ENCODE measurements at regions not wholly inside any gene's neighbourhood (a gene's known extent, or its start where the extent isn't known, plus 50 kb on each side); places are given as distances from the start of the nearest gene placed in this dataset.

DNA sequence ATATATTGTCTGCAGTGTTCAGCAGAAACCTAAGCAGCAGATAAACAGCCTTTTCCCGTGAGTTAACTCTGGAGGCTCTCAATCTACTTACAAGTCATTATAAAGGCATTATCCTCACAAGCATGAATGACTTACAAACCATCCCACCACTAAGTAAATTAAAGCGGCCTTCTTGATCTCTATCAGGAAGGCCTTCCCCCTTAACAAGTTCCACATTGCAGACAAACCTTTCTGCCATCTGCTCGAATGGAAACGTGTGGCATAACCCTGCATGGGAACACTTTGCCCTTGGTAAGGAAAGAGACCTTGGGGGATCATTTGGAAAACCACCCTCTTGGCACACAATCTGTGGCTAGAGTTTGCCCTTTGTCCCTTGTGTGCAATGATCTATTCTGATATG lies 199.5 kb downstream of the OSR1 start:
- ATAC-seq (ENCODE audit: poor library complexity) (no peak), DNase-seq (no peak)
- intact Hi-C loops (cut with DNase I) = no loop called here

DNA sequence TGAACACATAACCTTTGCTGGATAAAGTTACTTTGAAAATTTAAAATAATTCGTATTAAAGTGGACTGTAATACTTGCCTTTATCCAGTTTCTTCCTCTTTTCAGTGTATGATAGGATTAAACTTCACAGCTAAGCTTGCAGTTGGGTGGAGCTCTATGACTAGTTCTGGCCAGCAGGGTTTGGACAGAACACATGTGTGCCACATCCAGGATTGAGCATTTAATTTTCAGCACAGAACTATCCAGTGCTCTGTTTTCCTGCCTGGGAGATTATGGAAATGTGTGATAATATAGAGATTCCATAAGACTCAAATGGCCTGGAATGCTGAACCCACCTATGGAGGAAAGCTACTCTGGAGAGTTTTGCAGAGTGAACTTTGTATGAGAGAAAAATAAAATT lies 200.2 kb downstream of the OSR1 start:
- DNase-seq (no peak), ATAC-seq (ENCODE audit: poor library complexity) (no peak)
- intact Hi-C loops (cut with DNase I) = no loop called here

DNA sequence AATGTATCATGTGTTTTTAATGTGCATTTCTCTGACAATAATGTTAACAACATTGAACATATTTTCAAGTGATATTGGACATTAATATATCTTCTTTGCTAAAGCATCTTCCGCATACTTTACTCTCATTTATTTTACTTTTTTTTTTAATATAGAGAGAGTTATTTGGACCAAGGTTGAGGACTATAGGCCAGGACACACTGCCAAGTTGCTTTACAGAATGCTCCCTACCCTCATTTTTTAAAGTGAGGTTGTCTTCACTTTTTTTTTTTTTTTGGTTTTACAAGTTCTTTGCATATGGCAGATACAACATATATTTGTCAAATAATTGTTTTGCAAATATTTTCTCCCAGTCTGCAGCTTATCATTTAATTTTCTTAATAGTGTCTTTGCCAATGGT lies 201.8 kb downstream of the OSR1 start:
- intact Hi-C loops (cut with DNase I) = no loop called here
- ATAC-seq (ENCODE audit: poor library complexity) = no peak
- no peak for DNase-seq

DNA sequence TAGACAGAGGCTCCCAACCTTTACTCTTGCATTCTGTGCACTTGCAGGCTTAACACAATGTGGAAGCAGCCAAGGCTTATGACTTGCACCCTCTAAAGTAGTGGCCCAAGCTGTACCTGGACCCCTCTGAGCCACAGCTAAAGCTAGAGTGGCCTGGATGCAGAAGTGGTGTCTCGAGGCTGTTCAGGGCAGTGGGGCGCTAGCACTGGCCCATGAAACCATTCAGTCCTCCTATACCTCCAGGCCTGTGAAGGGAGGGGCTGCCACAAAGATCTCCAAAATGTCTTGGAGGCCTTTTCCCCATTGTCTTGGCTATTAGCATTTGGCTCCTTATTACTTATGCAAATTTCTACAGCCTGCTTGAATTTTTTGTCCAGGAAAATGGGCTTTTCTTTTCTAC lies 207.7 kb downstream of the OSR1 start:
- DNase-seq (no peak), ATAC-seq (ENCODE audit: poor library complexity) (no peak)
- intact Hi-C loops (cut with DNase I) = no loop called here

DNA sequence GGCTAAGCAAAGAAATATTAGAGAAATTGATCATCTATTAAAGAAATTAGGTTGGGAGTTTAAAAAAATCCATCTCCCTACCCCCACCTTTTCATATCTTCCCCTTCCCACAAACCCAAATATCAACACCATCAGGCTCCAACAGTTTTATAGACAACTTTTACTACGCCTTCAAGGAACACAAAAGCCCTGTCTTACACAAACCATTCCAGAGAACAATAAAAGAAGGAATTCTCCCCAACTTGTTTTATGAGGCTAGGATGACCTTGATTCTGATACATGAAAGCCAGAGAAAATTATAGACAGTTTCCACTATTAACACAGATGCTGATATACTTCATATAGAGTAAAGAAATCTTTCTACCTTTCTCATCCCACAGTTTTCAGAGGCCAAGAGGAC lies 211.6 kb downstream of the OSR1 start:
- ATAC-seq (ENCODE audit: poor library complexity) (no peak), DNase-seq (no peak)
- intact Hi-C loops (cut with DNase I) = no loop called here

DNA sequence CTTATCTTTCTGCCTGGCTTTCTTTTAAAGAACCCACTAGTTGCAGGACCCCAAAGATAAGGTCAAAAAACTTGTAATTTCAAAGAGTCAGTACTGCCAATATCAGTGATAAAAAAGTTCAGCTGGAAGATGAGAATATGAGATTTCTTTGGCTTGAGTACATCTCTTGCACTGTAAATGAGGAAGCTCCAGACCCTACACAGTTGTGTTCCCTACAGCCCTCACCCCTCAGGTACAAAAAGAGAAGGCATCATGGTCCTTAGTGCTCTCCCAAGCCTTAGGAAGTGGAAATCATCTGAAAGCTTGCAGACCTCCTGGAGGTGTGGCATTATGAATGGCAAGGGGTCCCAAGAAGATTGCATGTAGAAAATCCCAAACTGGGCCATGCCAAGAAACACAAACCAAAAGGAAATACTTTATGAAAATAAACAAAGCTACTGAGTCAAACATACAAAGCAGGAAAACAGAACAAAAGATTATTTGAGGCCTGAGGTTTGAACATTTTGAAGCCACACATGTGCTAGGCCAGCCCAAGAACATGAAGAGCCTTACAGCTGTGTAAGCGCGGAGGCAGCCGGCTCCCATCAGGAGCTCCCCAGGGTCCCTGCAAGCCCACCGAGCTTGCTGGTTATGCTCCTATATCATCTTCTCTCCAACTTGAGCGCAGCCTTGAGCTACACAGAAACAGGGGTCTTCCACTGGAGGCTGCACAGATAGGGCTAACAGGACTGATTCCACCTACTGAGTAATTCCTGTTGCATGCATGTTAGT lies 217.0 kb downstream of the OSR1 start:
- no peak for ATAC-seq (ENCODE audit: poor library complexity)
- no peak for DNase-seq
- intact Hi-C loops (cut with DNase I) = no loop called here

DNA sequence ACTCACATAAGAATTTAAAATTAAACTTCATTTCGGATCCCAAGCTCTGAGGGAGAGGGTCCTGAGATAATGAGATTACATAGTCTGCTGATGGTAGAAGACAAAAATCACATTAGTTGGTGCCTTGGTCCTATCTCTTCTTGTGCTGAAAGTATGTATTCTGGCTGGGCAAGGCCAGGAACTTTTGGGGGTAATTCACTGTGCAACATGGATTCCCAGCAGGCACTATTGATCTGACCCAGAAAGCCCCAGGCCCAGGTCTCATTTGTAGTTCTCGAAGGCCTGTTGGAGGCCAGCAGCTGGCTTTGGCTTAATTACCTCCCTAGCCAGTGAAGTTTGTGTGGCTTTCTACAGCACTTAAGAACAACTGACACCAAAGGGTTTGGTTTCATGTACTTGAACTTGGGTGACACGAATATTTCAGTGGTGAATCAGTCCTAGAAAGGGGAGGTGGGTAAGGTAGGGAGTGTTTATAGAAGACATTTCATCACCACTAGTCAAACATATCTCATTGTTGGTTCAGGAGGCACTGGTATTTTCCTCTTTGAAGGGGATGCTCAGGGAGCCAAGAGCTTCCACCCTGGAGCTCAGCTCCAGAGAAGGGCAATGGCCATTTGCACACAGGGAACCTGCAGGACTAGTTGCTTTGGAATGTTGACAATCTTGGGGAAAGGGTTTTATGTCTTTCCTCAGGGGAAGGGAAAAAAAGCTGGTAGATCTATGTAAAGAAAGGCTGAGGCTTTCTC lies 217.8 kb downstream of the OSR1 start:
- intact Hi-C loops (cut with DNase I) = no loop called here
- ATAC-seq (ENCODE audit: poor library complexity) = no peak
- DNase-seq = no peak

DNA sequence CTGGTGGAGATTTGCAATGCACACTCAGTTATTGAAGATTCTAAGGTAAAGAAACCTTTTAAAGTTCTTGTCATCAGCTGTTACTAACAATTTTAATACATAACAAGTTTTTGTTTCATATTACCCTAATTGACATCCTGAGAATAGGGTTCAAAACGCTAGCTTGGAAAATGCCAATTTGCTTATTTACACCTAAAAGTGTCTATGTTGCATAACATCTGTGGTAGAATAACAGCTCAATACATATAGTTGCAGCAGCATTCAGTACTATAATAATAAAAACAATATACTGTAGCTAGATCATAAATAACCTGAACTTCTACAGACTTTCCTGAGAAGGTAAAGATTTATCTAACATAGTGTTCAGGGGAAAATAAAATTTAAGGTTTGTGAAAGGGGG lies 219.0 kb downstream of the OSR1 start:
- ATAC-seq (ENCODE audit: poor library complexity) = no peak
- DNase-seq = no peak
- intact Hi-C loops (cut with DNase I) = no loop called here

DNA sequence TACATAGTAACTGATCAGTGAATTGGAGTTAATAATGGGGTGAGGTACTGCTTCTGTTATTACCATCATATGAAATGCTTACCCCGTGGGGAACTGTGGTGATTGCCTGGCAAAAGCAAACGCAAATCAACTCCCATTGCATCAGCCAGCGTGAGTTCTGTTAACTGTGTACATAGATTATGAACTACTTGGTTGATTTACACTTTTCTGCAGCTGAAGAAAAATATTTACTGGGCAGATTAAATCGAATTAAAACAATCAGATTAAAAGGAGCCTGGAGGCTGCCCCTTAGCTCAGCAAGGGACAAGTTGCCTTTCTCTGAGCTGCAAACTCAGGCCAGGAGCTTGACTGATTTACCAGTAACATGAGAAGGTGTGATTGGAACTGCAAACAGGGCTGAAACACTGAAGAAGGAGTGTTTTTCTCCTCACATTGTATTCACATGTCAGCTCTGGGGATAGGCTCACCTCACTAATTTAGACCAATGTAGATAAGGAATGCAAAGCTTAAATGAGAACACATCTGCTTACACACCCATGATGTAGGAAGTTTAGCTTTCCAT lies 220.1 kb downstream of the OSR1 start:
- intact Hi-C loops (cut with DNase I) = no loop called here
- ATAC-seq (ENCODE audit: poor library complexity) (no peak), DNase-seq (no peak)

DNA sequence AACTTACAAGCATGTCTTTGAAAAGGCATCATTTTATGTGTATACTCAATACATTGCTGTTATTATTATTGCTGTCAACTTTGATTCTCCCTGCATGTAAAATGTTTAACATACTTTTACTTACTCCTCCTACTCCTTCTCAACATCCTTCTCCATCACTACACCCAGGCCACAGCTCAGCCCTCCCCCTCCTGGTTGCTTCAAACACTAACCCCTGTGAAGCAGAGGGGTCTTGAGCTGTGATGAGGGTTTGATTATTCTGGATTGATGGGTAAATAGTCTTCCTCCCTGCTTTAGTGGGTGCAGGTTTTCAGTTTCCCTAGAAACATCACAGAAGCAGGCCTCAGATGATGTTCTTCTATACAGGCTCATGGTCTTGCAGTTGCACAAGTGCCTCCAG lies 221.0 kb downstream of the OSR1 start:
- ATAC-seq (ENCODE audit: poor library complexity) = no peak
- intact Hi-C loops (cut with DNase I) = no loop called here
- no peak for DNase-seq

DNA sequence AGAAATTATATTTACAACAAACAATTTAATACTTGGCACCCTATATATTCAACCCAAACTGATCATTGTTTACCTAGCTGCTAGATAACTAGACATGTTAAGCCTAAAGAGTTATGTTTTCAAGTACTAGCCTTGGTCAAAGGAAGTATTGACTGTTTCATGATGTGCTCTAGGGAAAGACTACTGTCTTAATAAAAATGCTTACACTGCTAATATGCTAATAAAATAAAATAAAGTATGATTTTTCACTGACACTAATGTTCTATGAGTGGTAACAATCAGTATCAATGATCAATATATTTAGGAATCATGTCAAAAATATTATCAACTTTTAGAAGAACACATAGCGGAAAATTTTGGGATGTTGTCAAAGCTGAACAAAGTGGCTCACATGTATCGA lies 225.5 kb downstream of the OSR1 start:
- intact Hi-C loops (cut with DNase I) = no loop called here
- ATAC-seq (ENCODE audit: poor library complexity) = no peak

DNA sequence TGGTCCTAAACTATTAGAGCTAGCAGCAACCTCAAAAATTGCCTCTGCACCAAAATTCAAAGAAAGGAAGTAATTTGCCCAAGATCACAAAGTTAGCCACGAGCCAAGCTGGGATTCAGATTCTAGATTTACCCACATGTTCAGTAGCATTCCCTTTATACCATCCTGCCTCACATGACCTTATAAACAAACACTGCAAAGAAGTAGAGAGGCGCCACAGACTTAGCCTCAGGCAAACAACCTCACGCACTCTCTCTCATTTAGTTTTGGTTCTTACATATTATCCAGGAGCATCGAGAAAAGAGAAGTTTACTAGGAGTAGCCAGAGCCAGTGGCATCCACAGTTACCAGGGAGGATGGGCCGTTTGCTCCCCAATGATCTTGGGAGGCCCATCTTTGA lies 226.6 kb downstream of the OSR1 start:
- no peak for ATAC-seq (ENCODE audit: poor library complexity)
- no peak for DNase-seq
- intact Hi-C loops (cut with DNase I) = no loop called here

More for the DNA sequence above, 225.5 kb downstream of the OSR1 start:
- DNase-seq = no peak

DNA sequence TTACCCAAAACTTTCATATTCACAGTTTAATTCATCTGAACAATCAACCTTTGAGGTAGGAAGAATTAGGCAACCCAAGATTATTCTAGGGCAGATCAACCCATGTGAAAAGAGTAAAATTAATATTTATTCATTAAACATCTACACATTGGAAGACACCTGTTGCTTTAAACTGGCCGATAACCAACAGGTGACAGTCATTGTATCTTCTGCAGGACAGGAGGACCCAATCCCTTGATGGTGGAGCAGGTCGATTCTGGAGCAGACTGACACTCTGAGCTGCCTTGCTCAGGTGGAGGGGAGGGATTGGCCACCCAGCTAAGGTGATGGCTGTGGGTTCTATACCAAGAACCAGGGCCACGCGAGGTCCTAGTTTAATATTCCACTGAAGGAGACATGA lies 230.3 kb downstream of the OSR1 start:
- no peak for DNase-seq
- intact Hi-C loops (cut with DNase I) = no loop called here
- ATAC-seq (ENCODE audit: poor library complexity) = no peak

DNA sequence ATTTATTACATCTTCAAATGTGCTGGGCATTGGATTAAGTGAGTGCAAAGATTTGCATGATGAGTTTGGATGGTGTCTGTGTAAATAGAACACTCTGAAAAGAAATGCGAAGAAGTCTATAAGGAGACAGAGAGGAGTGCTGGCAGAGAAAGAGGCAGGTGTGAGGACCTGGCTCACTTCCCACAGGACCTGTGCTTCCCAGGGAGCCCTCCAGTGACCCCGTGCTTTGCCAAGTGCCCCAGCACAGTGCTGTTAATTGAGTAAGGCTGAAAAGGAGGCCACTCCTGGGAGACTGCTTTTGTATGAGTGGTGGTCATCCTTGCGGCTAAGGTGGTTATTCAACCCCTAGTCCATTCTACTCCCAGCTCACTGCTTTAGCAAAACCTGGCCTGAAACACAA lies 230.8 kb downstream of the OSR1 start:
- ATAC-seq (ENCODE audit: poor library complexity) = no peak
- intact Hi-C loops (cut with DNase I) = no loop called here
- no peak for DNase-seq

DNA sequence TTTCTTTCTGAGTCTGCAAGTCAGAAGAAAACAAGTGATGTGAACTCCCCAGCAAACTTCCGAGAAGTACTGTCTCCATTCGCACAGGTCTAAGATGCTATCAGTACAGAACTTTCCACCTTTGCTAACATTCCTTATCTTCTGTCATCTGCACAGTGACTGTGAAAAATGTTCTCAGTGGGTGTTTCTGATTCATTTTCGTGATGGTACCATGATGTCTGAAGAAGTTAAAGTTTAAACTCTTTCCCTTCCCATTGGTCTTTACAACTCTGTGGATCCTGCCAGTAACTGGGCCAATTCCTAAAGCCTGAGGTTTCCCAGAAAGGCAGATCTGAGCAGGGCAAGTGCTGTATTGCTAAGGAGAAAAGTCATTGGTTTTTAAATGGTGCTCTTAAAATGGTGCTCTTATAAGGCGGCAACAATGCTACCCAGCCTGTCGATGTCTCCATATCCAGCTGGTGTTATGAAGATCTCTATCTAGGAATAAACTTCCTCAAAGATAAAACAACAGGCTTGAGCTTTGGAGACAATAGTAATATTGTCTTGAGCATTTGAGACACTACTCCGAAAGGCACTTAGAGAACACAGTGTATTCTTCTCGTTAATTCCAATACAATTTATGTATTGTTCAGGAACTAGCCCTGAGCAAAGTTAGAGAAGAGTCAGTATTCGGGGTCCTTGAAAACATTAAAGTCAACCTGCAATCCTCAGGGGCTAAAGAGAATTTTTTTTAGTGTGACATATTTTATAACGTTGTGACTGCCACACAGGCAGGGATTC lies 232.3 kb downstream of the OSR1 start:
- DNase-seq (no peak), ATAC-seq (ENCODE audit: poor library complexity) (no peak)
- intact Hi-C loops (cut with DNase I) = no loop called here

DNA sequence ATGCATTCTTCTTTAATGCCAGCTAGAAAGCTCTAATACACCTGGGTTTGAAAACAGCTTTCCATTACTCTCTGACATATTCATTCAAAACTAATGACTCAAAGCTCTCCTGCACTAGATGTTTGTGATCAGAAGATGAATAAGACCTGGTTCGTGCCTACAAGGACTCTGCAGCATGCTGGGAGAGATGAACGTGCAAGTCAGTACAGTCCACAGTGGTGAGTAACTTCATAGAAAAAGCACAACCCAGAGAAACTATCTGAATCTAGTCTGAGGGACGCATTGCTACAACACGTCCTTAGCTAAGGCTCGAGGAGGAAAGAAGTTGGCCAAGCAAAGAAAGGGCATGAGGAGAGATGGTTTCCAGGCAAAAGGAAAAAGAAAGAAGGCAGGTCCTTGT lies 234.3 kb downstream of the OSR1 start:
- intact Hi-C loops (cut with DNase I) = no loop called here
- DNase-seq (no peak), ATAC-seq (ENCODE audit: poor library complexity) (no peak)

DNA sequence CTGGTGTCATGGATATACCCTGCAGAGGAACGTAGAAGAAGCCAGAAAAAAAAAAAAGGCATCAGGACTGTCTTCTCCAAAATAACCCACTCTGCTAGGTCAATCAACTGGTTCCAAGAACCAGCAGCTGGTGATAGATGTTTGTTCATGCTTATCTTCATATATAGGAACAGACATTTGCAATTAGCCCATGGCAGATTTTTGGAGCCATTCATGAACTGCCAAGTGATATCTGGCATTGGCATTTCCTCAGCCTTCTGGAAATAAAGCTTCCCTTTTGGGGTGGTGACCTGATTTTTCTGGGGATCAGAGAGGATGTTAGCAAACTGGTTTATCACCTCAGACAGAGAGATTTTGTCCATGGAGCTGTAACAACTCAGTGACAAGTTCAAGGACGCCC lies 234.9 kb downstream of the OSR1 start:
- no peak for DNase-seq
- intact Hi-C loops (cut with DNase I) = no loop called here
- no peak for ATAC-seq (ENCODE audit: poor library complexity)

DNA sequence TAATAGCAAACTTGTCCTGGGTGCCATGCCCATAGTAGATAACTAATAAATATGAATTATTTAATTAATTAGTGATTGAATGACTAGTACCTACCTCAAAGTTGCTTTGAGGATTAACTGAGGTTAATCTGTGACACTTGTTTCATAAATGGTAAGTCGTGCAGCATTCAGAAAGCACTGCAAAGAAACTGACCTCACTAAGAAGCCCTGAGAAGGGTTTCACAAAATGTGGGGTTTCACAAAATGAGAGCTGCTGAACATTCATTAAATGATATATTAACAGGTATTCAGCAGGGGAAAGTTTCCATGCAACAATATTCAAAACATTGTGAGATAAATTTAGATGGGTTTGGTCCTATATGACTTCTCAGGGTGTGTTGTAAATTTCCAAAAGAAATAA lies 236.2 kb downstream of the OSR1 start:
- ATAC-seq (ENCODE audit: poor library complexity) (no peak), DNase-seq (no peak)
- intact Hi-C loops (cut with DNase I) = no loop called here

DNA sequence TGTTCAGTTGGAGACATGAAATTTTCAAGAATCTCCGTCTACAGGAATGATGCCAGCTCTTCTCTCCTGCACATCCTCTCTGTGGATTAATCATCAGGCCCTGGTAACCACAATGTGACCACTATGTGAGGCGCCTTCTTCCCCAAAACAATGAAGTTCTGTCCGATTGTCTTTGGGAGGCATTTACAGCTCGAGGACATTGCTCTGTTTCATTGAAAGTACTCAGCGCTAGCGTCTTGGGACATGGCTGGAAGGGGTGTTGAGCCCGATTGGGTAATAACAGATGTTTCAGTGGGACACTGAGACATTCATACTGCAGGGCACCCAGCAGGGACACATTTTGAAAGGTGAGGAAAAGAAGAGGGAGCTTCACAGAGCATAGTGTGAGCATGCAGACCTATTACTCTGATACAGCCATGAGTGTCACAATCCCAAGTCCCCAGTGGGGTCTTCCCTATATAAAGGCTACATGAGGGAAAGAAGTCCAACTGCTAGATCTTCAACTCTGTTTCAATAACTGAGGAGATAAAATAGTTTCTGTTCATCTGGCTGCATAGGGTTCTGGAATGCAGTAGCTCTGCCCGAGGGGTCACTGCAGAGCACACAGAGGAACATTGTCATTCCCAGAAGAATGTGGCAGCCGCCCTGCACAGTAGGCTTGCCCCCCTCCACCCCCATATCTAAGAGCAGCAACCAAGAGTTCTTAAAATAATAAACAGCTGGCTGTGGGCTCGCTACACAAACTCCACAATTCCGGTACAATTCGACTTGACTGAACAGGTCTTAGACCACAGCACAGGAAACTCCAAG lies 237.3 kb downstream of the OSR1 start:
- ATAC-seq (ENCODE audit: poor library complexity) (peak; percentile 88), DNase-seq (peak; percentile 54)
- intact Hi-C loops (cut with DNase I) = no loop called here

All from Right ventricle myocardium superior (tissue), 1 donor.